NOMO-1 treated with DMSO at 0.1 percent for 48 hours (cell line): ENCODE measurements at regions not wholly inside any gene's neighbourhood (a gene's known extent, or its start where the extent isn't known, plus 50 kb on each side); places are given as distances from the start of the nearest gene placed in this dataset.
"Not testable (repeated sequence)": the region's sequence is repeated elsewhere in the genome, so short reads cannot be mapped to it uniquely, and the experiment has no call there.

ENCODE experiments used
- DNase-seq: peaks from one replicate; lab custom pipeline; 2025; ENCODE audit not compliant: unreplicated experiment; lab: John Stamatoyannopoulos, UW

- DNase-seq = no peak
These were observed 617.1 kb upstream of the GYPC start for GRCh38 chr2:126038861-126039260.

GRCh38 chr2:126041391-126042047, 614.4 kb upstream of the GYPC start:
- no peak for DNase-seq

DNA sequence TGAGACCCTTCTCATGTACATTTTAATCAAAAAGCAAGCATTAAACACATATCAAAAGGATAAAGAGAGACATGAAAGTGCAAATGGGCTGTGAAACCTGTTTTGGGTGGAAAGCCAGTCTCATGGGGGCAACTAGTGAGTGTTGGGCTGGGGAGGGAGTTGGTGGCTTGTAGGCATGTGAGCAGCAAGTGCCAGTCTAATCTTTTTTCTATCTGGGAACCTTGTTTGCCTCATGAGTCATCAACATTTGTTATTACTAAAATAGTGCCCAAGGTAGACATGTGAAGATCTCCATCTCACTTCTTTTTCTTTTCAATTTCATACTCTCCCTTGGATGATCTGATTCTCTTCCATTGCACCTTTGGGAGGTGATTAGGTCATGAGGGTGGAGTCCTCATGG, 613.9 kb upstream of the GYPC start:
- no peak for DNase-seq

DNA sequence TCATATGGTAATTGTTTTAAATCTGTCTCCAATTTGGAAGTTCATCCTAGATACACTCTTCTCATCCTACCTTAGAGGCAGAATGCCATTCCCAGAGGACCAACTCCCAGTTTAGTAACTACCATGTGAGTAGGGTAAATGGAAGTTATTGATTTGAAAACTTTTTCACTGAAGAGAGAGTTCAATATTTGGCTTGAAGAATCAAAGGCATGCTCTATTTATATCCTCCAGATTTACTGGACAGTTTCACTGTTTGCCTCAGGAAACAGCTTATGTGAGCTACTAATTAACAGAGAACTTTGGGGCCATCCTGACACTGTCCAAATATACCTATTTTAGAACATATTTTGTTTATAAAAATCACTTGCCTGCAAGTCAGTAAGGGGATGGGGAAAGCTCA, 607.2 kb upstream of the GYPC start:
- DNase-seq = no peak

DNA sequence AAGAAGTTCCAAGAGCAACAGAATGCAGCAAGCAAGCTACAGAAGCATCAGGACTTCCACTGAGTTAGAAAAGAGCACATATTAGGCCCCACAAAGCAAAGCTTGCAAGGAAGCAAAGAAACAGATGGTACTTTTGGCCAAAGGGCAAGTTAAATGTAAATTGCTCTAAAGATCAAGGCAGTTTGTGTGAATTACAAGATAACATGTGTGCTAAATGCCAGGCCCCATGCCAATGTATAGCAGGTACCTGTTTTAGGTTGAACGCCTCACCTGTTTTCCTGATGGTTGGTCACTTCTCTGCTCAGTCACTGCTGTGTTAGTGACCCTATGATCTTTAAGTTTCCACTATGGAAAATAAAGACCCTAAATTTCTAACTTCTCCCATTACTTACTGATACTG, 606.5 kb upstream of the GYPC start:
- no peak for DNase-seq

- DNase-seq = no peak
These were observed 604.8 kb upstream of the GYPC start for GRCh38 chr2:126050991-126051736.

GRCh38 chr2:126051737-126052240, 604.2 kb upstream of the GYPC start:
- not testable (repeated sequence) for DNase-seq

DNA sequence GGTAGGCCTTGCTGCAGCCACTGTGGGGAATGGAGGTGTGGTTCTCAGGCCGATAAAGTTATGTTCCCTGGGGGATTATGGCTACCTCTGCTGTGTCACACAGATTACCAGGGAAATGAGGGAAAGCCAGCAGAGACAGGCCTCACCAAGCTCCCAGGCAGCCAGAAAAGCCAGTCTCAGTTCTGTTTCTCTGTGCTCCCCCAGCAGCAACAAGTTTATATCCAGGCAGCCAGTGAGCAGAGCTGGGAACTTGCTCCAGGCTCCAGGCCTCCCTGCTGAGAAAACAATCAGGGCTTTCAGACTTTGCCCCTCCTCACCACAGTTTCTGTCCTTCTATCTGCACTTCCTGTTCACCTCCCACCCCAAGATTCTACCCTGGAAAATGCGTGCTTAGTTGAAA, 596.6 kb upstream of the GYPC start:
- DNase-seq = no peak

DNA sequence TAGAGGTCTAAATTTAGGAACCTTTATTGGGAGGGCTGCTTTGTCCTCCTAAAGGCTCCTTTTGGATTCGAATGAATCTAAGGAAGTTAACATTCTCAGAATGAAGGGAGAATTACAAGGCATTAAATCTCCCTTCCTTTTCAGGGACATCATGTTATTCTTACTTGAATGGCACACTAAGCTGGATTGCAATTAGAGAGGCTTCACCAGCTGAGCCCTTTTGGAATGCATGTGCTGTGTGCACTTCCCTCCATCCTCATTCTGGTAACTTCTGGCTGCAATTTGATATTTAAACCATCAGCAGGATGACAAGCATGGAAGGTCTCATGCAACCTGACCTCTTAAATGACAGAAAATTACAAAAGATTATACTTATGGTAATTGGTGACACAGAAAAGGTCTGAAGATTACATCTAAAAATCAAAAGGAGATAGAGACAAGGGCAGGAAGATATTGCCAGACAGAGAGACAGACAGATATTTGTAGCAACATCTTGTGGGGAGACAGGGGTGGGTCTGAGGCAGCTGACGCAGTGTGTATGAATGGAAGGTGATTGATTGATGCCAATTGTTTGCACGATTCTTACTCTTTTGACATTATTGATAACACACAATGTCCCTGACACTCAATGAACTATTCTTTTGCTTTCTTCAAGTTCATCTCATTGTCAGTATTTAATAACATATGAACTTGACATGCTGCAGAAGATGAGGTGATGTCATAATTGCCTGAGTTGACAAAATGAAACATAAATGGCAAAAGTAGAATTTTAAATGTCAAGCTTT, 570.8 kb upstream of the GYPC start:
- DNase-seq = no peak

GRCh38 chr2:126100962-126101361, 555.0 kb upstream of the GYPC start:
- no peak for DNase-seq

DNA sequence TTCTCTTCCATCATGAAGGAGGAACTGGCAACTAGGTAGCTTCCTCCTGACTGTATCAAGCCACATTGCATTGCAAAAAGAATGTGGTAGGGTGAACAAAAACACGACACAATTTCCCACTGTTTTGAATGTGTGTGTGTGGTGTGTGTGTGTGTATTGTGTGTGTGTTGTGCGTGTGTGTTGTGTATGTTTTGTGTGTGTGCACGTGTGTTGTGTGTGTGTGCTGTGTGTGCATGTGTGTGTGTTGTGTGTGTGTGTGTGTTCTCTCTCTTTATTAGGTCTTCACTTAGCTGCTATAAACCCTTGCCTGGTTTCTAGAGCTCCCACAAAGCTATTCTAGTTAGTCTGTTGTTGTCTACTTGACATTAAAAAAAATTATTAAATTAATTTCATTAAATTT, 550.0 kb upstream of the GYPC start:
- DNase-seq = no peak

GRCh38 chr2:126107883-126108282, 548.1 kb upstream of the GYPC start:
- DNase-seq = no peak

DNA sequence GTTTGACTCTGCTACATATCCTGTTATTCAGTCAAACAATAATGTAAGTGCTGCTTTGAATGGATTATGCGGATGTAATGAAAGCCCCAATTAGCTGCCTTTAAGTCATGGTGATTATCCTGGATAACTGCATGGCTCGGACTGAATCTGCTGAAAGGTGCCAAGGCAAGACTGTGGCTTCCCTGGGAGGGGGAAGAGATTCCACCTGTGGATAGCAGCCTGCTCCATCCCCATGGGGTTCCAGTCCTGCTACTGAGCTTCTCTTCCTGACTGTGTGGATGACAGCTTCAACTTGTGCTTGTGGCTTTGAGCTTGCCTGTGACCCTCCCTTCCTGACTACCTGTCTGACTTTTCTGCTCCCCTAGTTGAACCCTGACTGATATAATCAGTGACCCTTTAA, 540.0 kb upstream of the GYPC start:
- no peak for DNase-seq

DNA sequence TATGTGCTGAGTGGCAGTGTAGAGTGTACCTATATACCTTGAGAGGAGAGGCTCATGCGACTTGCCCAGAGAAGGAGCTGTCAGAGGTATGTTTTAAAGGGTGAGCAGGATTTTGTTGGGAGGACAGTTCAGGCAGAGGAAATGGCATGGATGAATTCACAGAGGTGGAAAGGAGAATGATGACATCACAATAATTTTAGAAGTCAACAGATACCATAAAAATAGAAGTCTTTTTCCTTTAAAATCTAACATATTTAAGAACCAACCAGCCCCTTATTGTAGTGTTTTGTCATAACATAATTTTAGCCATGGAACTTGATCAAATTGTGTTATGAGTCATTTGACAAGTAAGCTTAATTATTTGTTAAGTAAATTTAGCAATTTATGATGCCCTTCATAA, 538.1 kb upstream of the GYPC start:
- DNase-seq = no peak

- no peak for DNase-seq
These were observed 510.2 kb upstream of the GYPC start for GRCh38 chr2:126145752-126146151.

GRCh38 chr2:126154256-126154785, 501.6 kb upstream of the GYPC start:
- no peak for DNase-seq

GRCh38 chr2:126160950-126161349, 495.0 kb upstream of the GYPC start:
- DNase-seq = not testable (repeated sequence)

- no peak for DNase-seq
These were observed 483.2 kb upstream of the GYPC start for GRCh38 chr2:126172631-126173184.

DNA sequence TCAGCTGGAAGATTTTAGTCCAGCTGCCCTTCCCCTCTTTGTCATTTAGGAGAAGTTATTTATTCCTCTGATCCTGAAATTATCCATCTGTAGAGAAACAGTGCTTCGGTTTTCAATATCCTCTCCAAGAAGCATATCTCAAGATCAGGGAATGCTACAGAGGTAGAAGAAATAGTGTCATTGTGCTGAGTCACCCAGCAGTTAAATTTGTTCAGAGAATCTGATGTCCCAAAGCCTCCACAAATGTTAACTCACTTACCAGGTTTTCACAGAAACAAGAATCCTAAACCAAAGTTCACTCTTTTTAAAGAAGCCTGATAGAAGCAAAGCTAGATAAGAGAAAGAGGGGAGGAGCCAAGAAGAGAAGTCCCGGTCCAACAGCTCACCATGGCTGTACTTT, 480.7 kb upstream of the GYPC start:
- no peak for DNase-seq

DNA sequence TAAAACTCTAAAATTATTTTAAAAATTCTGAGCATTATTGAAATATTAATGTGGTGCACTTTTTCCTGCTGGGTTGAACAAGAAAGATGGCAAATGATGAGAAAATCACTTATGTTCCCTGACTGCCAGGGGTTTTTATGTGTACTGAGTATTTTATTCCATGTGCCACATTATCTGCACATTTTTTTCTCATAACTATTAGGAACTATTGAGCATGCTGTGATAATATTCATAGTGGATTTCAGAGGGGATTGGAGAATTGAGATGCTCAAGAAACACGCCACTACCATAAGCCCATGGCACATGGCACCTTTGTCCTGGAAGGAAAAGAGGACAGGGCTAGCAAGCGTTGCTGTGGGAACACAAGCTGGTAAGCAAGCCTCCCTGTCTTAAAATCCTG, 478.5 kb upstream of the GYPC start:
- DNase-seq = no peak

GRCh38 chr2:126187668-126188067, 468.3 kb upstream of the GYPC start:
- DNase-seq = no peak
